Thymus (tissue), 11 donors: ENCODE measurements at regions not wholly inside any gene's neighbourhood (a gene's known extent, or its start where the extent isn't known, plus 50 kb on each side); places are given as distances from the start of the nearest gene placed in this dataset.

ENCODE experiments used
- DNase-seq, 9 donors: peaks; one replicate each; pipeline ENCODE4 v3.0.0-alpha.2; 2013; ENCODE audit warnings: low spot score in 9 of 9, low read depth in 6 of 9, missing footprints in 1 of 9
- H3K27ac ChIP-seq, 2 donors: one replicate each; pipeline ENCODE4 v1.5.1; 2013; ENCODE audit warnings: control low read depth in 1 of 2, low read depth in 1 of 2, low read length in 1 of 2, mild to moderate bottlenecking in 1 of 2, moderate library complexity in 1 of 2
- H3K27me3 ChIP-seq, 2 donors: one replicate each; pipeline ENCODE4 v1.5.1; 2013; ENCODE audit warnings: low read length in 1 of 2; ENCODE audit not compliant: control insufficient read depth in 2 of 2, insufficient read depth in 1 of 2
- H3K36me3 ChIP-seq, 2 donors: one replicate each; pipeline ENCODE4 v1.5.1; 2013; ENCODE audit warnings: low read length in 1 of 2, mild to moderate bottlenecking in 1 of 2, moderate library complexity in 1 of 2; ENCODE audit not compliant: control insufficient read depth in 2 of 2, insufficient read depth in 2 of 2
- H3K4me1 ChIP-seq, 2 donors: one replicate each; pipeline ENCODE4 v1.5.1; 2013; ENCODE audit warnings: low read length in 2 of 2; ENCODE audit not compliant: control insufficient read depth in 2 of 2, insufficient read depth in 2 of 2
- H3K4me3 ChIP-seq, 2 donors: one replicate each; pipeline ENCODE4 v1.5.1; 2013; ENCODE audit warnings: low read length in 2 of 2, control low read depth in 1 of 2, mild to moderate bottlenecking in 1 of 2
- H3K9me3 ChIP-seq, 2 donors: one replicate each; pipeline ENCODE4 v1.5.1; 2013; ENCODE audit warnings: low read length in 1 of 2, mild to moderate bottlenecking in 1 of 2; ENCODE audit not compliant: control insufficient read depth in 2 of 2, insufficient read depth in 1 of 2
- WGBS: extraction: QIAGEN DNeasy Blood & Tissue Kit; methylation state at CpG from one replicate; pipeline ENCODE4 v1.1.7; 2013; 5-methylcytosine and 5-hydroxymethylcytosine counted together
- donor health status: healthy.

- DNase-seq = no peak
- no peak overlapping the region for H3K4me3 ChIP-seq
- no peaks in the 10 kb centered on the region for H3K27me3 ChIP-seq
- 23% methylated on average over 1 of the region's 1 CpG for WGBS
- H3K9me3 ChIP-seq = no peaks in the 10 kb centered on the region
- H3K27ac ChIP-seq = no peak overlapping the region
- H3K4me1 ChIP-seq = no peaks in the 10 kb centered on the region
- no peaks in the 10 kb centered on the region for H3K36me3 ChIP-seq
Measured at GRCh38 chr4:30912098-30912714, 192.0 kb downstream of the PCDH7 start.

DNA sequence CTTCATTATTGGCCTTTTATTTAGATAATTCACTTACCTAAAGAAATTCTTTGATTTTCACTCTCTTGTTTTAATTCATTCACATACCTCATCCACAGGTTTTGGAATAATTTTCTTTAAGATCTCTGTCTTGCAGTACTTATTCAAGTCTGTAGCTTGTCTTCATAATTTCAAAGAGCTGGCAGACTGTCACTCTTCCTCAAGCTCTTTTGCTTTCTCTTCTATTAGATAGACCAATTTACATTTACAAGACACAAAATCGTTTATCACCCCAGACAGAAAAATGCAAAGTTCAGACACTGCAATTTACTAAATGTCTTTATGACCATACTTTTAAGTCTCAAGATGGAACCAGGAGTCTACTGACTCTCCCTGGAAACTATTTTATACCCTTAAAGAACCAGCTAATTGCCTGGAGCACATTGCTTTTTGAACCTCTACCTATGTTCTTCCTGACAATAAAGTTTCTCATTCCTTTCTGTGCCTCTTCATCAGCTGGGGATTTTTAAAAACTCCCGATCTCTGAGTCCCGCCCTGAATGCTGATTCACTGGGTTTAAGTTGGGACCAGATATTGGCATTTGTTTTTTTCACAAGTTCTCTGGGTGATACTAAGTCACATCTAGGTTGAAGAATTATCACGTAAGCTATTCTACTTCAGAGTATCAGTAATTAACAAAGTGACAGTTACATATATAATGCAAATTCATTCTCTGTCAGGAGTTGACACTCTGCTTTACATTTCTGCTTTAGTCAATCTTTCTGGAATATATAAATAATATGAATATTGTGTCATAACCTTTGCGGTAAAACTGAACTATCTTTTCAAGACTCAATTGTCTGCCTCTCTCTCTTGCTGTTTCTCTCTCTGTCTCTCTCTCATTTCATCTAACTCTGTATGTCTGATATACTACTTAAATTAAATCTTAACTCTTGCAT, 196.4 kb downstream of the PCDH7 start:
- H3K27ac ChIP-seq = no peak overlapping the region
- 96% methylated on average over 5 of the region's 5 CpGs for WGBS
- no peak for DNase-seq
- H3K36me3 ChIP-seq = no peaks in the 10 kb centered on the region
- no peaks in the 10 kb centered on the region for H3K27me3 ChIP-seq
- no peak overlapping the region for H3K4me3 ChIP-seq
- H3K9me3 ChIP-seq = no peaks in the 10 kb centered on the region
- H3K4me1 ChIP-seq = no peaks in the 10 kb centered on the region

DNA sequence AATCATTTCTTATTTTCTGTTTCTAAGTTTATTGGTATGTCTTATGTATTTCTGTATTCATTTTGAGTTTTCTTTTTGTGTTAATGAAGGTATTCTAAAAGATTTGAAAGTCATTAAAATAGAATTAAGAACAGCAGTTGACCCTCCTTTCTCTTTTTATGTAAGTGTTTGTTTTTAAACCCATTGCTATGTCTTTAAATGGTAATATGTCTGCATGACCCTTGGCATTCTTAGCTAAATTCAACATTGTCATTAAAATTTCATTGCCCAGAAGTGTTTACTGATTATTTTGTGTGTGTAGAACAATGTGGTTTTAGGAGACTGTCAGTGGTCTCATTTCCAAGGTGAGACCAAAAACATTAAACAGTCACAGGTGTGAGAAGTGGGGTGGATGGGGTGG, 197.8 kb downstream of the PCDH7 start:
- no peaks in the 10 kb centered on the region for H3K27me3 ChIP-seq
- DNase-seq = no peak
- no peaks in the 10 kb centered on the region for H3K9me3 ChIP-seq
- H3K4me3 ChIP-seq = no peak overlapping the region
- H3K36me3 ChIP-seq = no peaks in the 10 kb centered on the region
- no peaks in the 10 kb centered on the region for H3K4me1 ChIP-seq
- H3K27ac ChIP-seq = no peak overlapping the region

DNA sequence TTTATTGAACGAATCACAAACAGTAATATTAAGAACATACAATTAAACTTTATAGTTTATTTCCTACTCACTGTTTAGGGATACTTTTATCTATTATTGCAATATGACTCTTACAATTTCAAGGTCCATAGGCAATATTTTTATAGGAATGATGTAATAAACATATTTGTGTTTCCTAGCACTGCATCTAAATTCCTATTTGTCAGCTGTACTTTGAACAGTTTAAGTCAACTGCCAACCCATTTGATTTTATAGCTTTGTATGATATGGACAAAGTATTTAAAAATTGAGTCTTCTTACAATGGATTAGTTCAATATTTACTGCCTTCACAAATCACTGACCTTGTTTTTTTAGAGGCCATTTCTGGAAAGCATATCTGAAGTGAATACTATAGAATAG, 199.3 kb downstream of the PCDH7 start:
- Histone ChIP-seq H3K27ac (no peak overlapping the region), H3K4me3 (no peak overlapping the region), H3K36me3 (no peaks in the 10 kb centered on the region), H3K4me1 (no peaks in the 10 kb centered on the region), H3K27me3 (no peaks in the 10 kb centered on the region), H3K9me3 (no peaks in the 10 kb centered on the region)
- no peak for DNase-seq
- WGBS = 90% methylated on average over 1 of the region's 1 CpG

DNA sequence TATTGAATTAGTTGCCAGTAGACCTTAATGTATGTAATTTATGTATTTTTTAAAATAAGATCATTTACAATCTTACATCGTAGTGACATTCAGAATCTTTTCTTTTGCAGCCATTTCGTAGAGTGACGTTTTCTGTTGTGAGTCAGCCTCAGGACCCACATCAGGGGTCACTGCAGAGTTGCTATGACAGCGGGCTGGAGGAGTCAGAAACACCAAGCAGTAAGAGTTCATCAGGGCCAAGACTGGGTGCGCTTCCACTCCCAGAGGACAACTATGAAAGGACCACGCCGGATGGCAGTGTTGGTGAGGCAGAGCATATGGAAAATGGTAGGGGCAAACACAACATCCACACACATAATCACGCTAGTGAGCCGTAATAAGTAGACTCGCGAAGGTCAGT, 199.9 kb downstream of the PCDH7 start:
- H3K27ac ChIP-seq = no peak overlapping the region
- no peaks in the 10 kb centered on the region for H3K27me3 ChIP-seq
- H3K9me3 ChIP-seq = no peaks in the 10 kb centered on the region
- no peaks in the 10 kb centered on the region for H3K36me3 ChIP-seq
- no peak overlapping the region for H3K4me3 ChIP-seq
- 94% methylated on average over 11 of the region's 11 CpGs for WGBS
- no peaks in the 10 kb centered on the region for H3K4me1 ChIP-seq
- no peak for DNase-seq

DNA sequence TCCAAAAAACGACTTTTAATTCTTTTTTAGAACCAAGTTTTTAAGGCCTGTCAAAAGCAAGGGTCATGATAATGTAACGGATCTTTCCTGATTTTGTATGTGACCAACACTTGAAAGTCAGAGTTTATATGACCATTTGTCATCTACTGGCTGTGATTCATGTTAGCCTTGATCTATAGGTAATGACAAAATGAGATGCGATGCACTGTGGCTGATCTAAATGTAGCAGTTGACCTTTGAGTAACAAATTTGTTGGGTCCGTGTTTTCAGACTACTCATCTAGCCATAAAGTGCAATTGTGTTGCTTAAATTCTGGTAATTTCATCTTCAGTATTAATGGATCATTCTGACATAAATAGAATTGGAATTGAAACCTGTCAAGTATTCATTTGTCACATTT, 202.5 kb downstream of the PCDH7 start:
- Histone ChIP-seq H3K4me1 (no peaks in the 10 kb centered on the region), H3K9me3 (no peaks in the 10 kb centered on the region), H3K4me3 (no peak overlapping the region), H3K27ac (no peak overlapping the region), H3K27me3 (no peaks in the 10 kb centered on the region), H3K36me3 (no peaks in the 10 kb centered on the region)
- WGBS = 90% methylated on average over 4 of the region's 4 CpGs
- DNase-seq = no peak

DNA sequence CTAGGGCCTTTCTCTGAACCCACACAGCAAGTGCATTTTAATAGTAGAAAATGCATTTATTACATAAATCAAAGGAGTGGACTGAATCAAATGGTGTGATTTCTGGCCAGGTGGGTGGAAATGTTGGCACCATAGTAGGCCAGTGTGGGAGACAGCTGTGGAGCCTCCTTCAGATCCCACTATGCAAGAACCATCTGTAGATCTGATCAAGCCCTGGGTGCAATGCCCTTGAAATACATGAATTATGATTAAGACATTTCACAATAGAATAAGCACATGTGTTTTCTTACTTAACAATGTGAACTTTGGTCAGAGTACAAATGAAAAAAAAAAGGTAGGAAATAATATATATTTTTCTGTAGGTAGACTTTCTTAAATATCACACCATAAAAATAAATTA, 204.3 kb downstream of the PCDH7 start:
- Histone ChIP-seq H3K36me3 (no peaks in the 10 kb centered on the region), H3K4me1 (no peaks in the 10 kb centered on the region), H3K27ac (no peak overlapping the region), H3K9me3 (no peaks in the 10 kb centered on the region), H3K27me3 (no peaks in the 10 kb centered on the region), H3K4me3 (no peak overlapping the region)
- no peak for DNase-seq

- DNase-seq = no peak
- Histone ChIP-seq H3K36me3 (no peaks in the 10 kb centered on the region), H3K4me3 (no peak overlapping the region), H3K4me1 (no peaks in the 10 kb centered on the region), H3K27ac (no peak overlapping the region), H3K9me3 (no peaks in the 10 kb centered on the region), H3K27me3 (no peaks in the 10 kb centered on the region)
- 93% methylated on average over 2 of the region's 2 CpGs for WGBS
Measured at GRCh38 chr4:30929649-30930048, 209.5 kb downstream of the PCDH7 start.

DNA sequence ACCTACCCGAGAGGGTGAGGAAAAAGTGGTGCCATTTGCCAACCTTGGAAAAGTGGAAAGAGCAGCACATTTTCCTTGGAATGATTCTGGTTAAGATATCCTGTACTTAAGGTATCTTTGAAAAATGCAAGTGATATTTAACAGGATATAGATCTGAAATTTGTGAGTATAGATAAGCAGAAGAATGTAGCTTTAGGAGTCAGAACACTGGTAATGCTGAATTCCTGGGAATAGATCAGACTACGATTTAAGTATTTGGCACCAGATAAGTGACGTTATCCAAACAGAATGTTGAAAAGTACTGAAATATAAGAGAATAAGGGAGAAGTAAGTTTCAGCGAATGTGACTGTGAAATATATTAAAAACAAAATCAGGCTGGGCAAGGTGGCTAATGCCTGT, 210.1 kb downstream of the PCDH7 start:
- Histone ChIP-seq H3K4me1 (no peaks in the 10 kb centered on the region), H3K4me3 (no peak overlapping the region), H3K27ac (no peak overlapping the region), H3K9me3 (no peaks in the 10 kb centered on the region), H3K36me3 (no peaks in the 10 kb centered on the region), H3K27me3 (no peaks in the 10 kb centered on the region)
- 96% methylated on average over 4 of the region's 4 CpGs for WGBS
- DNase-seq = no peak
